Right cardiac atrium (tissue), 5 donors: ENCODE measurements at regions not wholly inside any gene's neighbourhood (a gene's known extent, or its start where the extent isn't known, plus 50 kb on each side); places are given as distances from the start of the nearest gene placed in this dataset.
"Not testable (repeated sequence)": the region's sequence is repeated elsewhere in the genome, so short reads cannot be mapped to it uniquely, and the experiment has no call there.

Experiments
- ATAC-seq, 2 donors: fragments of 200-7000 bp; cut with Tn5 transposase; one replicate each; pipeline versions ENCODE4 v1.8.0 to v1.9.1; 2020; ENCODE audit warnings: moderate library complexity in 2 of 2, mild to moderate bottlenecking in 1 of 2
- DNase-seq, 3 donors: peaks; one replicate each; pipeline ENCODE4 v3.0.0-alpha.2; 2020
- H3K27ac ChIP-seq: one replicate; pipeline ENCODE4 v1.5.1; 2013; ENCODE audit warnings: mild to moderate bottlenecking, low read length, control low read depth, moderate library complexity
- H3K27me3 ChIP-seq: one replicate; pipeline ENCODE4 v1.6.1; 2013; ENCODE audit not compliant: control insufficient read depth, insufficient read depth
- H3K4me1 ChIP-seq: one replicate; pipeline ENCODE4 v1.6.1; 2013; ENCODE audit warnings: low read length; ENCODE audit not compliant: control insufficient read depth, insufficient read depth
- H3K4me3 ChIP-seq: one replicate; pipeline ENCODE4 v1.5.1; 2013; ENCODE audit warnings: low read length, control low read depth
- H3K9me3 ChIP-seq: one replicate; pipeline ENCODE4 v1.6.1; 2013; ENCODE audit warnings: low read length; ENCODE audit not compliant: control insufficient read depth
- WGBS: extraction: QIAGEN DNeasy Blood & Tissue Kit; methylation state at CpG from one replicate; pipeline ENCODE4 v1.1.7; 2013; 5-methylcytosine and 5-hydroxymethylcytosine counted together
- intact Hi-C, 4 donors: fragments of 100-400 bp; cut with DNase I; formaldehyde crosslinking; loops; one replicate each; pipeline versions ENCODE4 v1.11.0 to v1.14.0; 2022 to 2023
- donor health status: healthy with polysubstance abuse.
- donor health status: DM: no; HTN: yes; CAD: no.
- donor health status: DM: no; HTN: no; CAD: no.
- donor health status: DM: no; HTN: yes; CAD: no; lungs with severe emphysema.
- donor health status: DM: yes; HTN: yes; CAD: no.

GRCh38 chr18:78477840-78478239 lies 501.8 kb upstream of the SALL3 start:
- intact Hi-C loops = no loop called here
- WGBS = 55% methylated on average over 9 of the region's 9 CpGs
- ATAC-seq (no peak), DNase-seq (no peak)
- Histone ChIP-seq H3K27ac (no peak overlapping the region), H3K27me3 (no peaks in the 10 kb centered on the region), H3K4me3 (no peak overlapping the region), H3K9me3 (no peaks in the 10 kb centered on the region), H3K4me1 (no peaks in the 10 kb centered on the region)

- Histone ChIP-seq H3K9me3 (no peaks in the 10 kb centered on the region), H3K4me3 (no peak overlapping the region), H3K4me1 (no peaks in the 10 kb centered on the region), H3K27me3 (no peaks in the 10 kb centered on the region), H3K27ac (no peak overlapping the region)
- ATAC-seq (no peak), DNase-seq (no peak)
- WGBS = 93% methylated on average over 16 of the region's 16 CpGs
- intact Hi-C loops = no loop called here
Observed at GRCh38 chr18:78479443-78479842, 500.2 kb upstream of the SALL3 start.

GRCh38 chr18:78480262-78481054 lies 499.2 kb upstream of the SALL3 start:
- H3K4me1 ChIP-seq = no peaks in the 10 kb centered on the region
- H3K9me3 ChIP-seq = no peaks in the 10 kb centered on the region
- 88% methylated on average over 31 of the region's 31 CpGs for WGBS
- H3K4me3 ChIP-seq = no peak overlapping the region
- H3K27ac ChIP-seq = no peak overlapping the region
- ATAC-seq = no peak
- no peak for DNase-seq
- intact Hi-C loops = no loop called here
- H3K27me3 ChIP-seq = no peaks in the 10 kb centered on the region

GRCh38 chr18:78482378-78482777 lies 497.2 kb upstream of the SALL3 start:
- Histone ChIP-seq H3K27ac (no peak overlapping the region), H3K9me3 (no peaks in the 10 kb centered on the region), H3K27me3 (no peaks in the 10 kb centered on the region), H3K4me1 (no peaks in the 10 kb centered on the region), H3K4me3 (no peak overlapping the region)
- intact Hi-C loops = no loop called here
- 66% methylated on average over 7 of the region's 7 CpGs for WGBS
- no peak for DNase-seq
- no peak for ATAC-seq

GRCh38 chr18:78487649-78488048 lies 492.0 kb upstream of the SALL3 start:
- ATAC-seq (no peak), DNase-seq (no peak)
- Histone ChIP-seq H3K9me3 (no peaks in the 10 kb centered on the region), H3K27ac (no peak overlapping the region), H3K27me3 (no peaks in the 10 kb centered on the region), H3K4me1 (no peaks in the 10 kb centered on the region), H3K4me3 (no peak overlapping the region)
- WGBS = 89% methylated on average over 6 of the region's 6 CpGs
- intact Hi-C loops = no loop called here

GRCh38 chr18:78492064-78492812 lies 487.4 kb upstream of the SALL3 start:
- H3K9me3 ChIP-seq = no peaks in the 10 kb centered on the region
- intact Hi-C loops = no loop called here
- no peak for ATAC-seq
- H3K27me3 ChIP-seq = no peaks in the 10 kb centered on the region
- no peak overlapping the region for H3K4me3 ChIP-seq
- WGBS = 89% methylated on average over 19 of the region's 19 CpGs
- no peak overlapping the region for H3K27ac ChIP-seq
- DNase-seq = no peak
- no peaks in the 10 kb centered on the region for H3K4me1 ChIP-seq

GRCh38 chr18:78492813-78493371 lies 486.7 kb upstream of the SALL3 start:
- 86% methylated on average over 16 of the region's 16 CpGs for WGBS
- H3K27ac ChIP-seq = no peak overlapping the region
- no peak overlapping the region for H3K4me3 ChIP-seq
- H3K27me3 ChIP-seq = no peaks in the 10 kb centered on the region
- ATAC-seq (no peak), DNase-seq (no peak)
- intact Hi-C loops = no loop called here
- H3K9me3 ChIP-seq = no peaks in the 10 kb centered on the region
- H3K4me1 ChIP-seq = no peaks in the 10 kb centered on the region

- WGBS = 41% methylated on average over 5 of the region's 5 CpGs
- H3K27me3 ChIP-seq, H3K4me3 ChIP-seq, DNase-seq, intact Hi-C loops, H3K4me1 ChIP-seq, H3K27ac ChIP-seq, H3K9me3 ChIP-seq, ATAC-seq: not testable (repeated sequence)
Observed at GRCh38 chr18:78493490-78493889, 486.1 kb upstream of the SALL3 start.

- H3K27ac ChIP-seq = no peak overlapping the region
- WGBS = 68% methylated on average over 22 of the region's 22 CpGs
- intact Hi-C loops = no loop called here
- no peaks in the 10 kb centered on the region for H3K9me3 ChIP-seq
- ATAC-seq = no peak
- no peaks in the 10 kb centered on the region for H3K4me1 ChIP-seq
- H3K4me3 ChIP-seq = no peak overlapping the region
- H3K27me3 ChIP-seq = no peaks in the 10 kb centered on the region
- no peak for DNase-seq
Observed at GRCh38 chr18:78494204-78495085, 485.2 kb upstream of the SALL3 start.

GRCh38 chr18:78495550-78495949 lies 484.1 kb upstream of the SALL3 start:
- intact Hi-C loops = no loop called here
- DNase-seq (no peak), ATAC-seq (no peak)
- Histone ChIP-seq H3K4me3 (no peak overlapping the region), H3K27me3 (no peaks in the 10 kb centered on the region), H3K27ac (no peak overlapping the region), H3K4me1 (no peaks in the 10 kb centered on the region), H3K9me3 (no peaks in the 10 kb centered on the region)
- 95% methylated on average over 14 of the region's 14 CpGs for WGBS
